Fibroblast of lung (primary cell): ENCODE measurements at regions not wholly inside any gene's neighbourhood (a gene's known extent, or its start where the extent isn't known, plus 50 kb on each side); places are given as distances from the start of the nearest gene placed in this dataset.
A peak's percentile ranks its signal among the peaks of the same experiment; 100 is the strongest.

Experiments
- DNase-seq, 2 donors: peaks; one replicate each; pipeline versions ENCODE4 v3.0.0 to v3.0.0-alpha.2; 2010; ENCODE audit warnings: low read depth in 2 of 2
- H2AFZ ChIP-seq: 2 replicates; pipeline ENCODE4 v1.5.1; 2012; ENCODE audit warnings: low read length, control low read depth, inconsistent platforms
- H3K27ac ChIP-seq: 2 replicates; pipeline ENCODE4 v1.5.1; 2011; ENCODE audit warnings: low read length, control low read depth; ENCODE audit not compliant: insufficient read depth
- H3K27me3 ChIP-seq: 2 replicates; pipeline ENCODE4 v1.5.1; 2011; ENCODE audit warnings: mild to moderate bottlenecking, low read length; ENCODE audit not compliant: control insufficient read depth, insufficient read depth
- H3K36me3 ChIP-seq: 2 replicates; pipeline ENCODE4 v1.5.1; 2011; ENCODE audit warnings: low read length; ENCODE audit not compliant: control insufficient read depth, insufficient read depth
- H3K4me1 ChIP-seq: 2 replicates; pipeline ENCODE4 v1.5.1; 2011; ENCODE audit warnings: low read length; ENCODE audit not compliant: control insufficient read depth, insufficient read depth; ENCODE audit errors: extremely low read depth
- H3K4me2 ChIP-seq: 2 replicates; pipeline ENCODE4 v1.5.1; 2011; ENCODE audit warnings: low read length, control low read depth; ENCODE audit not compliant: insufficient read depth; ENCODE audit errors: extremely low read depth
- H3K4me3 ChIP-seq, 4 experiments: fragments of 200-600 bp in 1 of 4; sonication (generic) in 1 of 4; replicated peaks in 1 of 4; 2 replicates each; pipeline ENCODE4 v1.5.1; 2011 to 2016; ENCODE audit warnings: low read length in 4 of 4, low read depth in 3 of 4, mild to moderate bottlenecking in 3 of 4, control low read depth in 2 of 4, inconsistent platforms in 1 of 4, mixed read lengths in 1 of 4; ENCODE audit not compliant: insufficient read depth in 1 of 4; ENCODE audit errors: control extremely low read depth in 1 of 4
- H3K79me2 ChIP-seq: 2 replicates; pipeline ENCODE4 v1.5.1; 2012; ENCODE audit warnings: mild to moderate bottlenecking, low read length, inconsistent platforms; ENCODE audit not compliant: control insufficient read depth, insufficient read depth
- H3K9ac ChIP-seq: 2 replicates; pipeline ENCODE4 v1.5.1; 2011; ENCODE audit warnings: mild to moderate bottlenecking, low read length, control low read depth; ENCODE audit not compliant: insufficient read depth
- H3K9me3 ChIP-seq: 2 replicates; pipeline ENCODE4 v1.5.1; 2012; ENCODE audit warnings: low read depth, low read length; ENCODE audit not compliant: control insufficient read depth, insufficient read depth
- H4K20me1 ChIP-seq: 2 replicates; pipeline ENCODE4 v1.5.1; 2011; ENCODE audit warnings: low read length; ENCODE audit not compliant: control insufficient read depth, insufficient read depth; ENCODE audit errors: extremely low read depth
- EZH2 ChIP-seq: IDR thresholded peaks from 2 replicates; pipeline ENCODE4 v1.5.1; 2012; ENCODE audit warnings: low read length, control low read depth, mild to moderate bottlenecking; ENCODE audit errors: missing control alignments
- TF ChIP-seq, protein P1 (sequence below), 2 donors: IDR thresholded peaks in 1 of 2; conservative IDR thresholded peaks in 1 of 2; 1 replicate in 1 of 2; 2 replicates in 1 of 2; pipeline ENCODE4 v1.5.1; 2011 to 2012; ENCODE audit warnings: low read length in 2 of 2, control low read depth in 1 of 2, inconsistent platforms in 1 of 2, low read depth in 1 of 2, mild to moderate bottlenecking in 1 of 2

DNA sequence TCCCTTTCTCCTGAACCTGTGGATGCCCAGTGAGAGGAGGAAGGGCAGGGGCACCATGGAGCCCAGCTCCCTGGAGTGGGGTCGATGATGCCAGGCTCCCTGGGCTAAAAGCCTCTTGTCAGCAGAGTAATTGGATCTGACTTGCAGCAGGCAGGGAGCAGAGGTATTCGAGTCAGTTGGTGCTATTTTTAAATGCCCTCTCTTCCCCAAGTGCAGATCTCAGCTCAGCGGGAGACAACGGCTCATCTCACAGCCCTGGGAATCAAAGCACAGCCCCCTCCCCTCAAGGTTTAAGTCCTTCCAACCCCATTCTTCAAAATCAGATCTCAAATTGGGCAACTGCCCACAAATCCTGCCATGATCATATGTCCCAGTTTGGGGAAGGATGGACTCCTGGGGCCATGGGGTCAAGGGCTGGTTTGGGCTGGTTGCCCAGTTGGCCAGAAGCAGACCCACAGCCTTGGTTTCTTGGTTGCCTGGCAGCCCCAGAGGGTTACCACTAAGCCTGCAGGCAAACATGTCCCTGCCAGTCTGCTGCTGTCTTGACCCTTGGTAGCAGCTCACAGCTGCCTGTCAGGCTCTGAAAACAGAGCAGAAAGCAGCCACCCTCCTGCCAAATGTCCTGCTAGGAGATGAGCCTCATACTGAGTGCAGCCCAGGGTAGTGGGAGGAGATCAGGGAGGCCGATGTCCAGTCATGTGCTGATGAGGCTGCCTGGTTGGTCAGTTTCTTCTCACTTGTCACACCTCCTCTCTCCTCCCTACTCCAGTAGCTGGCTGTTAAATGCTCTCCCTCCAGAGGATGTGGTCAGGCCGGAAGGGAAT is 244.9 kb downstream of the LOXHD1 start:
- Histone ChIP-seq H3K27me3 (no peaks in the 10 kb centered on the region), H3K4me2 (no peak overlapping the region), H3K9ac (no peak overlapping the region), H3K9me3 (no peaks in the 10 kb centered on the region), H2AFZ (no peak overlapping the region), H4K20me1 (no peaks in the 10 kb centered on the region), H3K4me3 (no peak overlapping the region), H3K27ac (no peak overlapping the region), H3K79me2 (no peaks in the 10 kb centered on the region), H3K36me3 (no peaks in the 10 kb centered on the region), H3K4me1 (no peaks in the 10 kb centered on the region)
- peak; percentile 17 to 34 for DNase-seq
- TF ChIP-seq, protein P1, sequence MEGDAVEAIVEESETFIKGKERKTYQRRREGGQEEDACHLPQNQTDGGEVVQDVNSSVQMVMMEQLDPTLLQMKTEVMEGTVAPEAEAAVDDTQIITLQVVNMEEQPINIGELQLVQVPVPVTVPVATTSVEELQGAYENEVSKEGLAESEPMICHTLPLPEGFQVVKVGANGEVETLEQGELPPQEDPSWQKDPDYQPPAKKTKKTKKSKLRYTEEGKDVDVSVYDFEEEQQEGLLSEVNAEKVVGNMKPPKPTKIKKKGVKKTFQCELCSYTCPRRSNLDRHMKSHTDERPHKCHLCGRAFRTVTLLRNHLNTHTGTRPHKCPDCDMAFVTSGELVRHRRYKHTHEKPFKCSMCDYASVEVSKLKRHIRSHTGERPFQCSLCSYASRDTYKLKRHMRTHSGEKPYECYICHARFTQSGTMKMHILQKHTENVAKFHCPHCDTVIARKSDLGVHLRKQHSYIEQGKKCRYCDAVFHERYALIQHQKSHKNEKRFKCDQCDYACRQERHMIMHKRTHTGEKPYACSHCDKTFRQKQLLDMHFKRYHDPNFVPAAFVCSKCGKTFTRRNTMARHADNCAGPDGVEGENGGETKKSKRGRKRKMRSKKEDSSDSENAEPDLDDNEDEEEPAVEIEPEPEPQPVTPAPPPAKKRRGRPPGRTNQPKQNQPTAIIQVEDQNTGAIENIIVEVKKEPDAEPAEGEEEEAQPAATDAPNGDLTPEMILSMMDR (conservative IDR thresholded peaks at IDR 0.05 in 1 of 2, IDR thresholded peaks at IDR 0.05 in 1 of 2; ENCODE audit: low read depth in 1 of 2, low read length in 2 of 2) = no peak
- TF ChIP-seq EZH2 = no peak

DNA sequence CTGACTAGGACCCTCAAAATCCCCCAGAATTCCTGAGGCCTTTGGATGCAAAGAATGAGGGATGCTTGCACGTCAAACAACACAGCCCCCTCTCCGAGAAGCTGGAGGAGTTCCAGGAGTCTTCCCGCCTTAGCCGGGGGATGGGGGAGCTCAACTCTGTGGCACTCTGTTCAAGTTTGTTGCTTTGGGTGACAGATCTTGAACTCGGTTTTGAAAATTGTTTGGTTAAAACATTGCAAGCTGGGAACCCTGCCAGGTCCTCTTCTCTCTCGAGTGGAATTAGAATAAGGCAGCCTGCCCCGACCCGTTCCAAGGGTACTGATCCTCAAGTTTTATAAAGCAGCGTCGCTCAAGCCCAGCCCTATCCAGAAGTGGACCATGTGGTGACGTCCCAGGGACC is 244.1 kb downstream of the LOXHD1 start:
- Histone ChIP-seq H3K27me3 (no peaks in the 10 kb centered on the region), H4K20me1 (no peaks in the 10 kb centered on the region), H3K36me3 (no peaks in the 10 kb centered on the region), H3K9me3 (no peaks in the 10 kb centered on the region), H3K9ac (no peak overlapping the region), H3K4me2 (no peak overlapping the region), H3K79me2 (no peaks in the 10 kb centered on the region), H3K4me1 (no peaks in the 10 kb centered on the region), H3K4me3 (no peak overlapping the region), H3K27ac (no peak overlapping the region), H2AFZ (no peak overlapping the region)
- DNase-seq = peak in 1 of 2 donors; percentile 8
- TF ChIP-seq, protein P1 (conservative IDR thresholded peaks at IDR 0.05 in 1 of 2, IDR thresholded peaks at IDR 0.05 in 1 of 2; ENCODE audit: low read depth in 1 of 2, low read length in 2 of 2) = no peak
- TF ChIP-seq EZH2 = no peak

DNA sequence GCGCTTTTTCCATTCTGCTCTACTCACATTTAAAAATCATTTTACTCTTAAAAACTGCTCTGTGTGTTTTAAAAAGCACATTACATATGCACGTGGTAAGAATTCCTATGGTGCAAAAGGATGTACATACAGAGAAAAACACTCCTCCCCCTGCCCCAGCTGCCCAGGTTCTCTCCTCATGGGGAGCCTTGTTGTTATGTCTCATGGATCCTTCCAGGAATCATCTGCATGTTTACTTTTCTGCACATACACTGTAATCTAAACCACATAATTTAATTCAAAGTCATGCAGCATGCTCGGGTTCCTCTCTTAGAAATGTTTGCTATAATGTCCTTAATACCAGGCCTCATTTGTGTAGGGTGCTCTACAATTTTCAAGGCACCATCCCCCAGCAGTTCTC is 243.3 kb downstream of the LOXHD1 start:
- no peaks in the 10 kb centered on the region for H4K20me1 ChIP-seq
- no peak for TF ChIP-seq EZH2
- TF ChIP-seq, protein P1 (conservative IDR thresholded peaks at IDR 0.05 in 1 of 2, IDR thresholded peaks at IDR 0.05 in 1 of 2; ENCODE audit: low read depth in 1 of 2, low read length in 2 of 2) = no peak
- no peaks in the 10 kb centered on the region for H3K79me2 ChIP-seq
- no peak overlapping the region for H2AFZ ChIP-seq
- H3K4me2 ChIP-seq = no peak overlapping the region
- no peak overlapping the region for H3K27ac ChIP-seq
- H3K4me3 ChIP-seq = no peak overlapping the region
- H3K27me3 ChIP-seq = no peaks in the 10 kb centered on the region
- H3K9me3 ChIP-seq = no peaks in the 10 kb centered on the region
- DNase-seq = no peak
- H3K36me3 ChIP-seq = no peaks in the 10 kb centered on the region
- no peak overlapping the region for H3K9ac ChIP-seq
- no peaks in the 10 kb centered on the region for H3K4me1 ChIP-seq
